Suprapubic skin (tissue), 4 donors: ENCODE measurements at regions not wholly inside any gene's neighbourhood (a gene's known extent, or its start where the extent isn't known, plus 50 kb on each side); places are given as distances from the start of the nearest gene placed in this dataset.

Source experiments
- DNase-seq, 2 donors: peaks; one replicate each; pipeline ENCODE4 v3.0.0-alpha.2; 2019; ENCODE audit warnings: low spot score in 2 of 2
- H3K27ac ChIP-seq: fragments of 200-600 bp; sonication (generic); one replicate; pipeline ENCODE4 v1.5.1; 2019
- H3K27me3 ChIP-seq: fragments of 200-600 bp; sonication (generic); one replicate; pipeline ENCODE4 v1.5.1; 2019
- H3K36me3 ChIP-seq: fragments of 200-600 bp; sonication (generic); one replicate; pipeline ENCODE4 v1.5.1; 2019
- H3K4me1 ChIP-seq: fragments of 200-600 bp; sonication (generic); one replicate; pipeline ENCODE4 v1.5.1; 2019
- H3K4me3 ChIP-seq: fragments of 200-600 bp; sonication (generic); one replicate; pipeline ENCODE4 v1.5.1; 2019; ENCODE audit warnings: mild to moderate bottlenecking
- H3K9me3 ChIP-seq: fragments of 200-600 bp; sonication (generic); one replicate; pipeline ENCODE4 v1.5.1; 2019
- CTCF ChIP-seq, 2 donors: fragments of 200-600 bp in 1 of 2; fragments of 450-650 bp in 1 of 2; sonication (generic) in 1 of 2; IDR thresholded peaks; one replicate each; pipeline ENCODE4 v1.5.1; 2016 to 2019; ENCODE audit warnings: antibody characterized with exemption in 2 of 2, mild to moderate bottlenecking in 1 of 2, moderate library complexity in 1 of 2
- EP300 ChIP-seq: sonication (generic); formaldehyde crosslinking; IDR thresholded peaks from one replicate; pipeline ENCODE4 v1.6.1; 2017; ENCODE audit warnings: antibody characterized with exemption
- POLR2A ChIP-seq, 2 donors: fragments of 450-650 bp; IDR thresholded peaks; one replicate each; pipeline ENCODE4 v1.6.1; 2017; ENCODE audit warnings: antibody characterized with exemption in 2 of 2, mild to moderate bottlenecking in 2 of 2, moderate library complexity in 2 of 2
- POLR2AphosphoS5 ChIP-seq, 3 donors: sonication (generic); formaldehyde crosslinking; IDR thresholded peaks; one replicate each; pipeline ENCODE4 v1.6.1; 2017; ENCODE audit warnings: antibody characterized with exemption in 3 of 3
- WGBS: methylation state at CpG from one replicate; pipeline ENCODE4 v1.1.5; 2018; 5-methylcytosine and 5-hydroxymethylcytosine counted together

DNA sequence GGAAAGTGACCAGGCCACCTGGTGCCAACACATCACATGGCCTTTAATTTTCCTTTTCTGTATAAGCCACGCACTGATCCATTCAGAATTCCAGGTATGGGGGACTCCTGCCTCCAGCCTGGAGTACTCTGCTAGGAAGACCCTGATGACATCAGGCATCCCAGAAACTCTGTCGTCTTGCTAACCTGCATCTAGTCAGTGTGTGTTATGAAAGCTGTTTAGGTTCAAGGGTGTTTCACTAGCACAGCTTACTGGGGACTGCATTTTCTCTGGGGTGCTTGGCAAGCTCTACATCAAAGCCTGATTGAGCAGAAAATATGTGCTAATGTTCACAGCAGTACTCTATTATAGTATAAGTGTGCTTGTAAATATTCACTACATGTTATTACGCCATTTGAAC lies 100.6 kb upstream of the MGMT start:
- TF ChIP-seq POLR2AphosphoS5 (IDR thresholded peaks at IDR 0.05) (no peak), POLR2A (IDR thresholded peaks at IDR 0.05) (no peak), EP300 (no peak), CTCF (IDR thresholded peaks at IDR 0.05) (no peak)
- Histone ChIP-seq H3K4me3 (no peak overlapping the region), H3K27me3 (no peaks in the 10 kb centered on the region), H3K27ac (no peak overlapping the region), H3K36me3 (no peaks in the 10 kb centered on the region), H3K9me3 (no peaks in the 10 kb centered on the region), H3K4me1 (no peaks in the 10 kb centered on the region)
- DNase-seq, result no peak
- 85% methylated on average over 3 of the region's 3 CpGs for WGBS

DNA sequence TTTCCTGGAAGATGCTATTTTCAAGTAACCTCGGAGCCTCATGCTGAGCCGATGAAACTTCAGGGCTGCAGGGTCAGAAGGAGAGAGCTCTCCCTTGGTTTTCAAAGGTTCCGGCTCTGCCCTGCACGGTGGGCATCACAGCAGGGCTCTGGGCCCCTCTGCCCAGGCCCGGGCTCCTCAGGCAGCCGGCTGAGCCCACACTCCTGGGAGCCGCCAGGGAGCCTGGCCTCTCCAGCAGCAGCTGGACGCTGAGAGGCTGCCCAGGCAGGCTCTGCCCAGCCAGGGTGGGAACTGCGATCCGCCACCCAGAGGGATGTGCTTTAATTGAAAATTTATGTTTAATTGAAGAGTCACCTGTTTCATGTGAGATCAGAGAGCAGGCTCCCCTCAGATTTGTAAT lies 97.5 kb upstream of the MGMT start:
- H3K27ac ChIP-seq, result no peak overlapping the region
- H3K4me1 ChIP-seq, result no peaks in the 10 kb centered on the region
- WGBS, result 72% methylated on average over 10 of the region's 10 CpGs
- no peak for TF ChIP-seq CTCF (IDR thresholded peaks at IDR 0.05)
- no peak for TF ChIP-seq POLR2AphosphoS5 (IDR thresholded peaks at IDR 0.05)
- TF ChIP-seq EP300, result no peak
- no peak for TF ChIP-seq POLR2A (IDR thresholded peaks at IDR 0.05)
- peaks cover 2% of the 10 kb centered on the region for H3K27me3 ChIP-seq
- no peak overlapping the region for H3K4me3 ChIP-seq
- H3K9me3 ChIP-seq, result no peaks in the 10 kb centered on the region
- DNase-seq, result no peak
- H3K36me3 ChIP-seq, result no peaks in the 10 kb centered on the region

GRCh38 chr10:129371541-129371940 lies 95.5 kb upstream of the MGMT start:
- Histone ChIP-seq H3K4me1 (no peaks in the 10 kb centered on the region), H3K36me3 (no peaks in the 10 kb centered on the region), H3K4me3 (no peak overlapping the region), H3K27me3 (peaks cover 2% of the 10 kb centered on the region), H3K27ac (no peak overlapping the region), H3K9me3 (no peaks in the 10 kb centered on the region)
- TF ChIP-seq EP300, result no peak
- TF ChIP-seq POLR2A (IDR thresholded peaks at IDR 0.05), result no peak
- no peak for TF ChIP-seq POLR2AphosphoS5 (IDR thresholded peaks at IDR 0.05)
- no peak for TF ChIP-seq CTCF (IDR thresholded peaks at IDR 0.05)
- no peak for DNase-seq
- 70% methylated on average over 7 of the region's 7 CpGs for WGBS

GRCh38 chr10:129372172-129372571 lies 94.9 kb upstream of the MGMT start:
- WGBS, result 42% methylated on average over 9 of the region's 9 CpGs
- TF ChIP-seq EP300, result no peak
- TF ChIP-seq CTCF (IDR thresholded peaks at IDR 0.05), result no peak
- TF ChIP-seq POLR2A (IDR thresholded peaks at IDR 0.05), result no peak
- TF ChIP-seq POLR2AphosphoS5 (IDR thresholded peaks at IDR 0.05), result no peak
- H3K27me3 ChIP-seq, result peaks cover 2% of the 10 kb centered on the region
- no peaks in the 10 kb centered on the region for H3K9me3 ChIP-seq
- no peak overlapping the region for H3K4me3 ChIP-seq
- no peak overlapping the region for H3K27ac ChIP-seq
- H3K4me1 ChIP-seq, result no peaks in the 10 kb centered on the region
- H3K36me3 ChIP-seq, result no peaks in the 10 kb centered on the region
- DNase-seq, result no peak

DNA sequence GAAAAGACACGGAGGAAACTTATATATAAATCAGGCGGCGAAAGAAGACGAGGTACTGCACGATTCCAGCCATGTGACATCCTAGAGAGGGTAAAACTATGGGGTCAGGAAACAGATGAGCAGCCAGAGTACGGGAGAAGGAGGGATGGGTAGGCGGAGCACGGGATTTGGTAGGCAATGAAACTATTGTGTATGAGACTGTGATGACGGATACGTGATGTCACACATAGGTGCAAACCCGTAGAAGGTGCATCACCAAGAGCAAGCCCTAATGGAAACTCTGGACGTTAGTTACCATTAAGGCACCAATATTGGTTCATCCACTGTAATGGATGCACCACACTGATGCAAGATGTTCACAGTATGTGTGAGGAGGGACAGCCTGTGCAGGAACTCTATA lies 93.8 kb upstream of the MGMT start:
- Histone ChIP-seq H3K27me3 (peaks cover 2% of the 10 kb centered on the region), H3K36me3 (no peaks in the 10 kb centered on the region), H3K4me3 (no peak overlapping the region), H3K4me1 (no peaks in the 10 kb centered on the region), H3K27ac (no peak overlapping the region), H3K9me3 (no peaks in the 10 kb centered on the region)
- TF ChIP-seq EP300 (no peak), CTCF (IDR thresholded peaks at IDR 0.05) (no peak), POLR2AphosphoS5 (IDR thresholded peaks at IDR 0.05) (no peak), POLR2A (IDR thresholded peaks at IDR 0.05) (no peak)
- 93% methylated on average over 12 of the region's 12 CpGs for WGBS
- no peak for DNase-seq
